Smooth muscle cell (in vitro differentiated cells): ENCODE measurements at regions not wholly inside any gene's neighbourhood (a gene's known extent, or its start where the extent isn't known, plus 50 kb on each side); places are given as distances from the start of the nearest gene placed in this dataset.

Source experiments
- DNase-seq: peaks from one replicate; lab custom pipeline; 2025; ENCODE audit not compliant: unreplicated experiment; lab: John Stamatoyannopoulos, UW
- H2AFZ ChIP-seq: fragments of 200-600 bp; sonication (generic); 2 replicates; pipeline ENCODE4 v1.6.0; 2016; ENCODE audit warnings: antibody characterized with exemption, low read depth, mild to moderate bottlenecking
- H3F3A ChIP-seq: fragments of 200-600 bp; sonication (generic); 2 replicates; pipeline ENCODE4 v1.6.0; 2017; ENCODE audit warnings: antibody characterized with exemption, low read depth
- H3K27ac ChIP-seq: fragments of 200-600 bp; sonication (generic); 2 replicates; pipeline ENCODE4 v1.5.1; 2016; ENCODE audit warnings: low read depth, mild to moderate bottlenecking
- H3K27me3 ChIP-seq: fragments of 200-600 bp; sonication (generic); 2 replicates; pipeline ENCODE4 v1.6.1; 2016; ENCODE audit warnings: low read depth, mild to moderate bottlenecking
- H3K36me3 ChIP-seq: fragments of 200-600 bp; sonication (generic); 2 replicates; pipeline ENCODE4 v1.5.1; 2016; ENCODE audit warnings: low read depth
- H3K4me1 ChIP-seq: fragments of 200-600 bp; sonication (generic); 2 replicates; pipeline ENCODE4 v1.5.1; 2016; ENCODE audit warnings: low read depth
- H3K4me2 ChIP-seq: fragments of 200-600 bp; sonication (generic); 2 replicates; pipeline ENCODE4 v1.6.0; 2016; ENCODE audit warnings: mild to moderate bottlenecking
- H3K4me3 ChIP-seq: fragments of 200-600 bp; sonication (generic); 2 replicates; pipeline ENCODE4 v1.5.1; 2016; ENCODE audit warnings: mild to moderate bottlenecking
- H3K79me2 ChIP-seq: fragments of 200-600 bp; sonication (generic); 2 replicates; pipeline ENCODE4 v1.6.0; 2016; ENCODE audit warnings: low read depth, mild to moderate bottlenecking
- H3K9ac ChIP-seq: fragments of 200-600 bp; sonication (generic); 2 replicates; pipeline ENCODE4 v1.6.0; 2016; ENCODE audit warnings: low read depth
- H3K9me3 ChIP-seq: fragments of 200-600 bp; sonication (generic); replicated peaks from 2 replicates; pipeline ENCODE4 v1.5.1; 2016; ENCODE audit warnings: low read depth
- H4K20me1 ChIP-seq: fragments of 200-600 bp; sonication (generic); 2 replicates; pipeline ENCODE4 v1.6.0; 2016; ENCODE audit warnings: low read depth
- CTCF ChIP-seq: fragments of 200-600 bp; sonication (generic); IDR thresholded peaks from 2 replicates; pipeline ENCODE4 v1.5.1; 2017; ENCODE audit warnings: borderline replicate concordance, mild to moderate bottlenecking, antibody characterized with exemption; ENCODE audit not compliant: insufficient read depth, poor library complexity, severe bottlenecking
- WGBS: methylation state at CpG from one replicate; pipeline ENCODE4 v1.1.7; 2016; ENCODE audit warnings: low lambda C conversion rate; 5-methylcytosine and 5-hydroxymethylcytosine counted together

- Histone ChIP-seq H3K4me1 (peaks cover 20% of the 10 kb centered on the region), H3K4me3 (no peak overlapping the region), H3K79me2 (no peaks in the 10 kb centered on the region), H3K9ac (no peak overlapping the region), H3K27me3 (no peaks in the 10 kb centered on the region), H2AFZ (no peak overlapping the region), H3F3A (no peaks in the 10 kb centered on the region), H3K9me3 (no peaks in the 10 kb centered on the region), H3K36me3 (no peaks in the 10 kb centered on the region), H3K27ac (peak overlapping the region; percentile 24), H3K4me2 (peak overlapping the region; percentile 32), H4K20me1 (no peaks in the 10 kb centered on the region)
- WGBS = 80% methylated on average over 14 of the region's 14 CpGs
- TF ChIP-seq CTCF = no peak
- DNase-seq = no peak
Observed at GRCh38 chr4:138890891-138891570, 124.5 kb upstream of the NOCT start.

- no peak overlapping the region for H2AFZ ChIP-seq
- no peak for DNase-seq
- no peaks in the 10 kb centered on the region for H3K9me3 ChIP-seq
- peaks cover 20% of the 10 kb centered on the region for H3K4me1 ChIP-seq
- H3K4me2 ChIP-seq = no peak overlapping the region
- no peak overlapping the region for H3K9ac ChIP-seq
- no peaks in the 10 kb centered on the region for H4K20me1 ChIP-seq
- no peaks in the 10 kb centered on the region for H3F3A ChIP-seq
- no peaks in the 10 kb centered on the region for H3K36me3 ChIP-seq
- no peaks in the 10 kb centered on the region for H3K79me2 ChIP-seq
- H3K27me3 ChIP-seq = no peaks in the 10 kb centered on the region
- no peak for TF ChIP-seq CTCF
- H3K27ac ChIP-seq = no peak overlapping the region
- WGBS = 89% methylated on average over 3 of the region's 3 CpGs
- H3K4me3 ChIP-seq = no peak overlapping the region
Observed at GRCh38 chr4:138889216-138889615, 126.4 kb upstream of the NOCT start.

- Histone ChIP-seq H2AFZ (no peak overlapping the region), H3K9me3 (no peaks in the 10 kb centered on the region), H4K20me1 (no peaks in the 10 kb centered on the region), H3K4me2 (no peak overlapping the region), H3K4me1 (peaks cover 20% of the 10 kb centered on the region), H3K79me2 (no peaks in the 10 kb centered on the region), H3K4me3 (no peak overlapping the region), H3K27me3 (no peaks in the 10 kb centered on the region), H3F3A (no peaks in the 10 kb centered on the region), H3K36me3 (no peaks in the 10 kb centered on the region), H3K27ac (no peak overlapping the region), H3K9ac (no peak overlapping the region)
- TF ChIP-seq CTCF = no peak
- 95% methylated on average over 6 of the region's 6 CpGs for WGBS
- DNase-seq = no peak
Observed at GRCh38 chr4:138887741-138888140, 127.8 kb upstream of the NOCT start.

GRCh38 chr4:138887341-138887740 is 128.2 kb upstream of the NOCT start:
- no peak overlapping the region for H3K4me2 ChIP-seq
- no peak for DNase-seq
- H3K79me2 ChIP-seq = no peaks in the 10 kb centered on the region
- no peak overlapping the region for H3K27ac ChIP-seq
- no peak overlapping the region for H2AFZ ChIP-seq
- no peaks in the 10 kb centered on the region for H4K20me1 ChIP-seq
- H3K27me3 ChIP-seq = no peaks in the 10 kb centered on the region
- no peaks in the 10 kb centered on the region for H3F3A ChIP-seq
- H3K36me3 ChIP-seq = no peaks in the 10 kb centered on the region
- H3K9ac ChIP-seq = no peak overlapping the region
- H3K4me1 ChIP-seq = peaks cover 19% of the 10 kb centered on the region
- no peak for TF ChIP-seq CTCF
- no peaks in the 10 kb centered on the region for H3K9me3 ChIP-seq
- H3K4me3 ChIP-seq = no peak overlapping the region
- WGBS = 98% methylated on average over 4 of the region's 4 CpGs
